ENCODE measurements at regions not wholly inside any gene's neighbourhood (a gene's known extent, or its start where the extent isn't known, plus 50 kb on each side); places are given as distances from the start of the nearest gene placed in this dataset.

GRCh38 chr6:109295774-109296156, 86.5 kb downstream of the CD164 start:
- TF ChIP-seq, protein P1, sequence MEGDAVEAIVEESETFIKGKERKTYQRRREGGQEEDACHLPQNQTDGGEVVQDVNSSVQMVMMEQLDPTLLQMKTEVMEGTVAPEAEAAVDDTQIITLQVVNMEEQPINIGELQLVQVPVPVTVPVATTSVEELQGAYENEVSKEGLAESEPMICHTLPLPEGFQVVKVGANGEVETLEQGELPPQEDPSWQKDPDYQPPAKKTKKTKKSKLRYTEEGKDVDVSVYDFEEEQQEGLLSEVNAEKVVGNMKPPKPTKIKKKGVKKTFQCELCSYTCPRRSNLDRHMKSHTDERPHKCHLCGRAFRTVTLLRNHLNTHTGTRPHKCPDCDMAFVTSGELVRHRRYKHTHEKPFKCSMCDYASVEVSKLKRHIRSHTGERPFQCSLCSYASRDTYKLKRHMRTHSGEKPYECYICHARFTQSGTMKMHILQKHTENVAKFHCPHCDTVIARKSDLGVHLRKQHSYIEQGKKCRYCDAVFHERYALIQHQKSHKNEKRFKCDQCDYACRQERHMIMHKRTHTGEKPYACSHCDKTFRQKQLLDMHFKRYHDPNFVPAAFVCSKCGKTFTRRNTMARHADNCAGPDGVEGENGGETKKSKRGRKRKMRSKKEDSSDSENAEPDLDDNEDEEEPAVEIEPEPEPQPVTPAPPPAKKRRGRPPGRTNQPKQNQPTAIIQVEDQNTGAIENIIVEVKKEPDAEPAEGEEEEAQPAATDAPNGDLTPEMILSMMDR (IDR thresholded peaks at IDR 0.05; ENCODE audit: low read length, missing control alignments): no peak
- H3K4me3 ChIP-seq (replicated peaks; ENCODE audit: low read depth, low read length): no peak overlapping the region
- no peak for DNase-seq (ENCODE audit: low read depth)

DNA sequence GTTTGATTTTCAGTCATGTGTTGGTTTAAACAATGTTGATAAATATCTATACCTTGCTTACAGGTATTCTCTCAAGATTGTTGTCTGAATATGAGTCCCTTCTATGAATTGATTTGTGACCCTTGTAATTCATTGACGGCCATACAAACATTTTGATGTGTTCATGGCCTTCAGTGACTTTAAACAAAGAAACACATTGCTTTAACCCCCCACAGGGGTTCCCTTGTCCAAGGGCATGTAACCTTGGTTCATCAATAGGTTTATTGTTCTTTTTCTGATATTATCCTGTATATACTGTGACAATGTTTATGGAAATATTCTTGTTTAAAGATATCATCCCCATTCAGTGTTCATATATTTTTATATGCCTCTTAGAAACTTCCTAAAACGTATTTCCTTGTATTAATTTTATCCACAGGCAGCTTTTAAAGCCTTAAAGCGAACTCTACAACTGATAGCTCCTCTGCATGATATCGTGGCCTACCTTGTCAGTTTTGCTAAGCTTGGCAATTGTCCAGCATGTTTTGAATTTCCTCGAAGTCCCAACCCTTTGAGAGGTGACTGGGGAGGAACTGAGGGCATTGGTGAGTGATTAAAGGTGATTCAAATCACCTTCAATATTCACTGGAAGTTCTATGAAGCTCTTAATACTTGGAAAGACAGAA, 87.0 kb downstream of the CD164 start:
- no peak overlapping the region for H3K4me3 ChIP-seq (replicated peaks; ENCODE audit: low read depth, low read length)
- TF ChIP-seq, protein P1 (IDR thresholded peaks at IDR 0.05; ENCODE audit: low read length, missing control alignments): no peak
- no peak for DNase-seq (ENCODE audit: low read depth)

DNA sequence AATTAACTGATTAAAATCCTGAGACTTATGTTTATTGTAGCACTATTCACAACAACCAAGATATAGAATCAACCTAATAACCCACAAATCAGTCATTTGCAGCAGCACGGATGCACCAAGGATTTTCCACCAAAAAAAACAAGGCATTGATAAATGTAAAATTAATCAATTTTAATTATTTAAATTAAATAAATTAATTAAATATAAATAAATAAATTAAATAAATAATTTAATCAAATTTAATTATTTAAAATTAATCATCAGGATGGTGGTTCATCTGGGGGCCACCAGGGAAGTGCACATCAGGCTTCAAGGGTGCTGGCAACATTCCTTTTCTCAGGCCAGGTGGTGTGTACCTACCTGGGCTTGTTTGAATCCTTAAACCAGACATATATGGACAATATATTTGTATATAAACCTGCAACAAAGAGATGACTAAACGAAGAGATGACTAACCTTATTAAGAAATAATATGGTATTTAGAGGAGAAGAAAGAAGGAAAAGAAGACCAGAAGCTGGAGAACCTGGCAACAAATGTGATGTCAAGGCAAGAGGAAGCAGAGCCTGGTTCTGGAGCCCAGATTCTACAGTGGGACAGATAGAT, 89.2 kb downstream of the CD164 start:
- no peak overlapping the region for H3K4me3 ChIP-seq (replicated peaks; ENCODE audit: low read depth, low read length)
- TF ChIP-seq, protein P1 (IDR thresholded peaks at IDR 0.05; ENCODE audit: low read length, missing control alignments): no peak
- DNase-seq (ENCODE audit: low read depth): no peak

GRCh38 chr6:109292420-109292819, 89.8 kb downstream of the CD164 start:
- TF ChIP-seq, protein P1 (IDR thresholded peaks at IDR 0.05; ENCODE audit: low read length, missing control alignments): no peak
- DNase-seq (ENCODE audit: low read depth): no peak
- H3K4me3 ChIP-seq (replicated peaks; ENCODE audit: low read depth, low read length): no peak overlapping the region

GRCh38 chr6:109291902-109292301, 90.4 kb downstream of the CD164 start:
- TF ChIP-seq, protein P1 (IDR thresholded peaks at IDR 0.05; ENCODE audit: low read length, missing control alignments): no peak

GRCh38 chr6:109290143-109290931, 91.9 kb downstream of the CD164 start:
- no peak for DNase-seq (ENCODE audit: low read depth)
- TF ChIP-seq, protein P1 (IDR thresholded peaks at IDR 0.05; ENCODE audit: low read length, missing control alignments): no peak

More at GRCh38 chr6:109291902-109292301, 90.4 kb downstream of the CD164 start:
- no peak for DNase-seq (ENCODE audit: low read depth)
- H3K4me3 ChIP-seq (replicated peaks; ENCODE audit: low read depth, low read length): no peak overlapping the region

More at GRCh38 chr6:109290143-109290931, 91.9 kb downstream of the CD164 start:
- H3K4me3 ChIP-seq (replicated peaks; ENCODE audit: low read depth, low read length): no peak overlapping the region
